ENCODE measurements at regions not wholly inside any gene's neighbourhood (a gene's known extent, or its start where the extent isn't known, plus 50 kb on each side); places are given as distances from the start of the nearest gene placed in this dataset.
A peak's percentile ranks its signal among the peaks of the same experiment; 100 is the strongest.

GRCh38 chr11:37804666-37805065 is 1206.6 kb upstream of the RAG2 start:
- intact Hi-C loops (cut with DNase I) = no loop called here
- DNase-seq (ENCODE audit: low spot score) = no peak

- intact Hi-C loops (cut with DNase I) = no loop called here
- no peak for DNase-seq (ENCODE audit: low spot score)
These were observed 1190.3 kb upstream of the RAG2 start for GRCh38 chr11:37788141-37788877.

- DNase-seq (ENCODE audit: low spot score) = no peak
- intact Hi-C loops (cut with DNase I) = no loop called here
These were observed 1188.2 kb upstream of the RAG2 start for GRCh38 chr11:37786214-37786755.

GRCh38 chr11:37774441-37774840 is 1176.4 kb upstream of the RAG2 start:
- DNase-seq (ENCODE audit: low spot score) = peak; percentile 50
- intact Hi-C loops (cut with DNase I) = no loop called here

GRCh38 chr11:37770145-37770544 is 1172.1 kb upstream of the RAG2 start:
- intact Hi-C loops (cut with DNase I) = no loop called here

GRCh38 chr11:37762079-37762478 is 1164.0 kb upstream of the RAG2 start:
- DNase-seq (ENCODE audit: low spot score) = no peak
- intact Hi-C loops (cut with DNase I) = no loop called here

More at GRCh38 chr11:37770145-37770544, 1172.1 kb upstream of the RAG2 start:
- no peak for DNase-seq (ENCODE audit: low spot score)

GRCh38 chr11:37755521-37755920 is 1157.5 kb upstream of the RAG2 start:
- intact Hi-C loops (cut with DNase I) = no loop called here
- DNase-seq (ENCODE audit: low spot score) = no peak

- intact Hi-C loops (cut with DNase I) = no loop called here
- no peak for DNase-seq (ENCODE audit: low spot score)
These were observed 1150.6 kb upstream of the RAG2 start for GRCh38 chr11:37748641-37749040.

GRCh38 chr11:37747121-37747520 is 1149.1 kb upstream of the RAG2 start:
- intact Hi-C loops (cut with DNase I) = no loop called here
- no peak for DNase-seq (ENCODE audit: low spot score)

- intact Hi-C loops (cut with DNase I) = no loop called here
These were observed 1129.3 kb upstream of the RAG2 start for GRCh38 chr11:37727371-37727770.

GRCh38 chr11:37724315-37724714 is 1126.3 kb upstream of the RAG2 start:
- no peak for DNase-seq (ENCODE audit: low spot score)
- intact Hi-C loops (cut with DNase I) = no loop called here

More at GRCh38 chr11:37727371-37727770, 1129.3 kb upstream of the RAG2 start:
- no peak for DNase-seq (ENCODE audit: low spot score)

GRCh38 chr11:37721485-37721884 is 1123.4 kb upstream of the RAG2 start:
- no peak for DNase-seq (ENCODE audit: low spot score)
- intact Hi-C loops (cut with DNase I) = no loop called here

- no peak for DNase-seq (ENCODE audit: low spot score)
- intact Hi-C loops (cut with DNase I) = no loop called here
These were observed 1120.5 kb upstream of the RAG2 start for GRCh38 chr11:37718431-37718999.

- intact Hi-C loops (cut with DNase I) = no loop called here
- DNase-seq (ENCODE audit: low spot score) = no peak
These were observed 1114.2 kb upstream of the RAG2 start for GRCh38 chr11:37712251-37712650.

- intact Hi-C loops (cut with DNase I) = no loop called here
- DNase-seq (ENCODE audit: low spot score) = no peak
These were observed 1112.0 kb upstream of the RAG2 start for GRCh38 chr11:37710031-37710430.

GRCh38 chr11:37704791-37705190 is 1106.8 kb upstream of the RAG2 start:
- intact Hi-C loops (cut with DNase I) = no loop called here
- no peak for DNase-seq (ENCODE audit: low spot score)

- DNase-seq (ENCODE audit: low spot score) = no peak
- intact Hi-C loops (cut with DNase I) = no loop called here
These were observed 1101.6 kb upstream of the RAG2 start for GRCh38 chr11:37699644-37700043.

- intact Hi-C loops (cut with DNase I) = no loop called here
- no peak for DNase-seq (ENCODE audit: low spot score)
These were observed 1097.2 kb upstream of the RAG2 start for GRCh38 chr11:37695283-37695682.

- intact Hi-C loops (cut with DNase I) = no loop called here
These were observed 1091.9 kb upstream of the RAG2 start for GRCh38 chr11:37689951-37690350.

GRCh38 chr11:37688456-37688855 is 1090.4 kb upstream of the RAG2 start:
- intact Hi-C loops (cut with DNase I) = no loop called here
- DNase-seq (ENCODE audit: low spot score) = no peak

More at GRCh38 chr11:37689951-37690350, 1091.9 kb upstream of the RAG2 start:
- no peak for DNase-seq (ENCODE audit: low spot score)

- intact Hi-C loops (cut with DNase I) = no loop called here
- no peak for DNase-seq (ENCODE audit: low spot score)
These were observed 1089.1 kb upstream of the RAG2 start for GRCh38 chr11:37687130-37687529.

All from posterior vena cava (tissue), 2 donors.